Small intestine (tissue), 7 donors: ENCODE measurements at regions not wholly inside any gene's neighbourhood (a gene's known extent, or its start where the extent isn't known, plus 50 kb on each side); places are given as distances from the start of the nearest gene placed in this dataset.

Experiments used
- DNase-seq, 2 donors: peaks; one replicate each; pipeline versions ENCODE4 v3.0.0 to v3.0.0-alpha.2; 2013
- FAIRE-seq: peaks from 2 replicates; lab custom pipeline; 2012; peaks lifted over from hg19 to GRCh38; lab: Jason Lieb, UNC
- H3K27ac ChIP-seq, 3 donors: one replicate each; pipeline ENCODE4 v1.5.1; 2013; ENCODE audit warnings: low read length in 2 of 3, mild to moderate bottlenecking in 2 of 3, control low read depth in 1 of 3, inconsistent platforms in 1 of 3, low read depth in 1 of 3, moderate library complexity in 1 of 3
- H3K27me3 ChIP-seq, 3 donors: one replicate each; pipeline ENCODE4 v1.6.1; 2013; ENCODE audit warnings: low read length in 3 of 3, inconsistent platforms in 1 of 3; ENCODE audit not compliant: control insufficient read depth in 3 of 3, insufficient read depth in 3 of 3
- H3K36me3 ChIP-seq, 3 donors: one replicate each; pipeline ENCODE4 v1.6.1; 2013; ENCODE audit warnings: low read length in 3 of 3, inconsistent platforms in 1 of 3, low read depth in 1 of 3, mild to moderate bottlenecking in 1 of 3, moderate library complexity in 1 of 3; ENCODE audit not compliant: control insufficient read depth in 3 of 3, insufficient read depth in 2 of 3
- H3K4me1 ChIP-seq, 3 donors: one replicate each; pipeline ENCODE4 v1.6.1; 2013; ENCODE audit warnings: low read length in 2 of 3, inconsistent platforms in 1 of 3, low read depth in 1 of 3, mild to moderate bottlenecking in 1 of 3, moderate library complexity in 1 of 3; ENCODE audit not compliant: control insufficient read depth in 3 of 3, insufficient read depth in 2 of 3
- H3K4me3 ChIP-seq, 3 donors: one replicate each; pipeline ENCODE4 v1.5.1; 2013; ENCODE audit warnings: low read length in 3 of 3, control low read depth in 1 of 3, inconsistent platforms in 1 of 3, low read depth in 1 of 3, mild to moderate bottlenecking in 1 of 3, moderate library complexity in 1 of 3
- H3K9me3 ChIP-seq, 2 donors: one replicate each; pipeline ENCODE4 v1.6.1; 2013; ENCODE audit warnings: low read depth in 1 of 2, low read length in 1 of 2; ENCODE audit not compliant: control insufficient read depth in 2 of 2, insufficient read depth in 1 of 2
- WGBS, 3 donors: extraction: QIAGEN DNeasy Blood & Tissue Kit; methylation state at CpG; one replicate each; pipeline ENCODE4 v1.1.7; 2013; 5-methylcytosine and 5-hydroxymethylcytosine counted together
- donor health status: healthy with polysubstance abuse.
- donor health status: control.
- donor health status: control.
- donor health status: Bipolar disorder and iron deficiency.
- donor health status: healthy.

GRCh38 chr4:136103616-136104015, 1428.7 kb downstream of the PCDH18 start:
- FAIRE-seq: no peak
- Histone ChIP-seq H3K27ac (no peak overlapping the region), H3K9me3 (no peaks in the 10 kb centered on the region), H3K36me3 (no peaks in the 10 kb centered on the region), H3K4me3 (no peak overlapping the region), H3K27me3 (no peaks in the 10 kb centered on the region), H3K4me1 (no peaks in the 10 kb centered on the region)
- DNase-seq: no peak
- 70 to 75% (median 72%) methylated on average over 4 of the region's 4 CpGs for WGBS, 3 donors

DNA sequence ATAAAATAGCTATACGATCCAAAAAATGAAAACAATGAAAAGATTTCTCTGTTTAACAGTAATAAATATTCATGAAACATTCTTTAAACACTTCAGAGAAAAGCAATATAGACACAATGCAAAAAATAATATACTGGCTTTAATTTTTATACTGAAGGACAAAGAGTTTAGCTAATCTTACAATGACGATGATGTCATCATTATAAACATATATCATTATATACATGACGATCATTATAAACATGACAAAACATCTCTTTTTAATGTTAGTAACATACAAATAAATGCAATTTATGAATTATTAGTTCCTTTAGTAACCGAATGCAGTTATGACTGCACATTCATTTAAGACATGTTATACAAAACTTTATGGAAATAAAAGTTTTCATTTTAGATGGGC, 1434.6 kb downstream of the PCDH18 start:
- H3K9me3 ChIP-seq: no peaks in the 10 kb centered on the region
- H3K27ac ChIP-seq: no peak overlapping the region
- DNase-seq (no peak), FAIRE-seq (no peak)
- no peaks in the 10 kb centered on the region for H3K27me3 ChIP-seq
- no peaks in the 10 kb centered on the region for H3K36me3 ChIP-seq
- no peaks in the 10 kb centered on the region for H3K4me1 ChIP-seq
- H3K4me3 ChIP-seq: no peak overlapping the region
- 71 to 89% (median 87%) methylated on average over 4 of the region's 4 CpGs for WGBS, 3 donors

- Histone ChIP-seq H3K36me3 (no peaks in the 10 kb centered on the region), H3K9me3 (no peaks in the 10 kb centered on the region), H3K4me3 (no peak overlapping the region), H3K27me3 (no peaks in the 10 kb centered on the region), H3K4me1 (no peaks in the 10 kb centered on the region), H3K27ac (no peak overlapping the region)
- FAIRE-seq: no peak
- 72 to 82% (median 79%) methylated on average over 4 of the region's 4 CpGs for WGBS, 3 donors
- no peak for DNase-seq
These were observed 1444.0 kb downstream of the PCDH18 start for GRCh38 chr4:136088211-136088867.

GRCh38 chr4:136078976-136079375, 1453.3 kb downstream of the PCDH18 start:
- FAIRE-seq: no peak
- WGBS, 3 donors: 3 to 28% (median 4%) methylated on average over 1 of the region's 1 CpG

DNA sequence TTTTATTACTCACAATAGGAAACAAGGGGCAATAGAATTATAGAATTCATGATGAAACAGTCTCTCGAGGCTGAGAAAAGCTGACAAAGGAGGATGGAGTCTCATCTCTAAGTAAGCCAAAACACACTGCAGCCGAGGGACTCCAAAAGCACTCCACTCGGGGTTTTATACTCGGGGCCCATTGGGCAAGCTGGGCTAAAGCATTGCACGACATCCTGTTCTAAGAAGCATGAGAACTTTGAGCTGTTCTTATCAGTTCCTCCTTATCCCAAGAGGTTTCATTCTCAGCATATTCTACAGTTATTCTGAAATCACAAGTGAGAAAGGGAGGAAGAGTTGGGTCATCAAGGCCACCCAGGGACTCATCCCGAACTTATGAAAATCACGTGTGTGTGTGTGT, 1475.5 kb downstream of the PCDH18 start:
- FAIRE-seq (no peak), DNase-seq (peak in 1 of 2 donors; percentile 1)
- Histone ChIP-seq H3K27ac (no peak overlapping the region), H3K4me1 (no peaks in the 10 kb centered on the region), H3K27me3 (no peaks in the 10 kb centered on the region), H3K9me3 (no peaks in the 10 kb centered on the region), H3K36me3 (no peaks in the 10 kb centered on the region), H3K4me3 (no peak overlapping the region)
- 56 to 74% (median 58%) methylated on average over 7 of the region's 7 CpGs for WGBS, 3 donors

More at GRCh38 chr4:136078976-136079375, 1453.3 kb downstream of the PCDH18 start:
- no peak overlapping the region for H3K4me3 ChIP-seq
- no peaks in the 10 kb centered on the region for H3K4me1 ChIP-seq
- DNase-seq: no peak
- H3K27ac ChIP-seq: no peak overlapping the region
- no peaks in the 10 kb centered on the region for H3K36me3 ChIP-seq
- no peaks in the 10 kb centered on the region for H3K9me3 ChIP-seq
- no peaks in the 10 kb centered on the region for H3K27me3 ChIP-seq

- Histone ChIP-seq H3K9me3 (no peaks in the 10 kb centered on the region), H3K27me3 (no peaks in the 10 kb centered on the region), H3K4me3 (no peak overlapping the region), H3K4me1 (no peaks in the 10 kb centered on the region), H3K36me3 (no peaks in the 10 kb centered on the region), H3K27ac (no peak overlapping the region)
- DNase-seq (no peak), FAIRE-seq (peak; percentile 36)
- WGBS, 3 donors: 84 to 92% (median 86%) methylated on average over 3 of the region's 3 CpGs
These were observed 1476.9 kb downstream of the PCDH18 start for GRCh38 chr4:136055360-136055759.

GRCh38 chr4:136036744-136037143, 1495.5 kb downstream of the PCDH18 start:
- no peaks in the 10 kb centered on the region for H3K9me3 ChIP-seq
- 86 to 89% (median 88%) methylated on average over 1 of the region's 1 CpG for WGBS, 3 donors
- no peaks in the 10 kb centered on the region for H3K4me1 ChIP-seq
- DNase-seq (no peak), FAIRE-seq (no peak)
- H3K4me3 ChIP-seq: no peak overlapping the region
- no peaks in the 10 kb centered on the region for H3K36me3 ChIP-seq
- no peaks in the 10 kb centered on the region for H3K27me3 ChIP-seq
- H3K27ac ChIP-seq: no peak overlapping the region

DNA sequence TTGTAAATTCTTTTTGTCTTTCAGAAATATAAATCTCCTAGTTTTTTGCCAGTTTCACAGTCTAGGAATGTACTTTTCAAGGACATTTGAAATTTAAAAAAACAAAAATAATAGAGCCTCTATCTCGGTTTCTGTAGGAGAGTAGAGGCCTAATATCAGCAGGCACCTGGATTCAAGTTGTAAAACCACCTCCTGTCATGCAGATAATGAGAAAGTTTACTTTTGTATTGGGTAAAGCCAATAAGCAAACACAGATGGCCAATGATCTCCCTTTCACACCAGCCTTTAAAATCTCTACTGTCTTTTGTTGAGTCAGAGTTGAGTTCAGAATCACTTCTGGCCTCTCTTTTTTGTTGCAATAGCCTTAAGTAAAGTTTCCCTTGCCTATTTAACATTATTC, 1499.9 kb downstream of the PCDH18 start:
- 12 to 48% (median 23%) methylated on average over 1 of the region's 1 CpG for WGBS, 3 donors
- FAIRE-seq: no peak
- no peaks in the 10 kb centered on the region for H3K4me1 ChIP-seq
- DNase-seq: no peak
- no peaks in the 10 kb centered on the region for H3K27me3 ChIP-seq
- no peak overlapping the region for H3K27ac ChIP-seq
- H3K9me3 ChIP-seq: peaks cover 0 to 5% of the 10 kb centered on the region in 2 donors
- H3K4me3 ChIP-seq: no peak overlapping the region
- no peaks in the 10 kb centered on the region for H3K36me3 ChIP-seq

DNA sequence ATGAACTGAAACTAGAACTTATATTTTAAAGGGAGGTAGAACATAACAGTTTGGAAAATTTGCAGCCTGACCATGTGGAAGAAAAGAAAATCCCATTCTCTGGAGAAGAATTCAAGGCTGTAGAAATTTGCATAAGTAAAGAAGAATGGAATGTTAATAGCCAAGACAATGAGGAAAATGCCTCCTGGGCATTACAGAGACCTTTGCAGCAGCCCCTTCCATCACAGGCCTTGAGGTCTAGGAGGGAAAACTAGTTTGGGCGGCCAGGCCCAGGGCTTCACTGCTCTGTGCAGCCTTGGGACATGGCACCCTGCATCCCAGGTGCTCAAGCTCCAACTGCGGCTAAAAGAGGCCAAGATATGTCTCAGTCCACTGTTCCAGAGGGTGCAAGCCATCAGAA, 1506.8 kb downstream of the PCDH18 start:
- no peak for FAIRE-seq
- Histone ChIP-seq H3K27me3 (no peaks in the 10 kb centered on the region), H3K9me3 (peaks cover 0 to 8% of the 10 kb centered on the region in 2 donors), H3K4me3 (no peak overlapping the region), H3K4me1 (no peaks in the 10 kb centered on the region), H3K27ac (no peak overlapping the region), H3K36me3 (no peaks in the 10 kb centered on the region)
- 0 to 66% (median 54%) methylated on average over 2 of the region's 2 CpGs for WGBS, 3 donors
- no peak for DNase-seq
